Suppressor macrophage treated with lipopolysaccharide for 1 hour (primary cell): ENCODE measurements at regions not wholly inside any gene's neighbourhood (a gene's known extent, or its start where the extent isn't known, plus 50 kb on each side); places are given as distances from the start of the nearest gene placed in this dataset.

Experiments
- DNase-seq, 3 donors: peaks; one replicate each; pipeline ENCODE4 v3.0.0-alpha.2; 2020 to 2022

DNA sequence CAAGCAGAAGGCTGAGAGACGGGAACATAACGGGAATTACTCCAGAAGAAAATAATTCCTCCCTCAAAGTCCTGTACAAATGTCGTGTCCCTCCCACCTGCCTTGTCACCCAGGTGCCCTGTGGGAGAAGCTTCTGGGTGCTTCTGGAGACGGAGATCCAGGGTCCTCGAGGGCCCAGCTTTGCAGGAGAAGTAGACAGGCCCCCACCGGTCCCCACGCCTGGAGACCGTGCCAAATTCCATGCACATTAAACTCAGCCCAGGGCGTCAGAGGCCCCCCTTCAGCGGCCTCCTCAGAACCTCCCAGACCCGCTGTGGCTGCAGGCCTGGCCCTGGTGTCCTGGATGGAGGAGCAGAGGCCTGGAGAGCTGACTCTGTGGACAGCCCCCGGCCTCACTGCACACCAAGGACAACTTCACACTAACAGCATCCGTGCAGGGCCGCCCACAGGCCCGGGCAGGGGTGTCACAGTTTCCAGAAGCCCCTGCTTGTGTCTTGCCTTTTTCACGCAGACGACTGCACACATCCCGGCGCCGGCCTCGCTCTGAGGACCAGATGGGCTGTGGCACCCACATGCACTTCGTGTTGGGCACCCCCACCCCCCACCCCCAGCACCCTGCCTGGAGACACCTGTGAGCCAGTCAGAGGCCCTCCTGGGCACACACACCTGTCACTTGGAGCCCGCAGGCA is 734.3 kb downstream of the BRD1 start:
- no peak for DNase-seq

DNA sequence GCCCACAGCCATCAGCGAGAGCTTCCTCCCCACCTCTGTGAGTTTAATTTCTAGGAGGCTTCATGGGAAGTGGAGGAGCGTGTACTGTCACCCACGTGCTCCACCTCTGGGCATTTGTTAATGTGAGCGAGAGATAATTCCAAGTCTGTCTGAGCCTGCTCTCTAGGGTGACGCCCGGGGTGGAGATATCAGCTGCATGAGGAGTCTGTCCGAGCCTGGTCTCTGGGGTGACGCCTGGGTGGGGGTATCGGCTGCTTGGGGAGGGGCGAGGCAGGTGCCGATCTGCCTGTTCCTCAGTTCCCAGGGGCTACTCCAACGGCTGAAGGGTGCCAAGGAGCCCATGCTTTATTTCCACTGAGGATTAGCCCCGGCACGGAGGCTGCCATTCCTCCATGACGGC is 735.0 kb downstream of the BRD1 start:
- DNase-seq: no peak

DNA sequence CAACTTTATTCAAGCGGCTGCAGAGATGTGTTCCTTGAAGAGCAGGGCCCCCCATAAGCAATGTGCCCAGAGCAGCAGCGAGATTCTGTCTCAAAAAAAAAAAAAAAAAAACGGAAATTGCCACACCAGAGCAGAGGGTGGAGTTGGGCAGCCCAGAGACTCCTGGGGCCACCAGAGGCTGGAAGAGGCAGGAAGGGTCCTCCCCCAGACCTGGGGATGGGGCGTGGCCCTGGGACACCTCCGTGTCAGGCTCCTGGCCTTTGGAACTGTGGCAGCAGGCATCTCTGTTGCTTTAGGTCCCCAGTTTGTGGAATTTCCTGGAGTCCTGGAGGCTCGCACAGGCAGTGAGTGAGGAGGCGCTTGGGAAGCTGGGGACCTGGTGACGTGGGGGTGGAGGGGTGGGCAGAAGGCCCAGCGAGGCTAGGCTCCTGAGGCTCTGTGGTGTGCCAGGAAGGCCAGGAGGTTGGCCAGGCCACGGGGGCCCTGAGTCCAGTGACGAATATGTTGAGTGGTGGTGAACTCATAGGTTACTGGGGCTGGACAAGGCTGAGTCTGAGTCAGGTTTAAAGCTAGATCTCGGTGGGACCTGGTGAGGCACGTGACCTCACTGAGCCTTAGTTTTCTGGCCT is 735.6 kb downstream of the BRD1 start:
- DNase-seq: peak in 1 of 3 donors; percentile 1

DNA sequence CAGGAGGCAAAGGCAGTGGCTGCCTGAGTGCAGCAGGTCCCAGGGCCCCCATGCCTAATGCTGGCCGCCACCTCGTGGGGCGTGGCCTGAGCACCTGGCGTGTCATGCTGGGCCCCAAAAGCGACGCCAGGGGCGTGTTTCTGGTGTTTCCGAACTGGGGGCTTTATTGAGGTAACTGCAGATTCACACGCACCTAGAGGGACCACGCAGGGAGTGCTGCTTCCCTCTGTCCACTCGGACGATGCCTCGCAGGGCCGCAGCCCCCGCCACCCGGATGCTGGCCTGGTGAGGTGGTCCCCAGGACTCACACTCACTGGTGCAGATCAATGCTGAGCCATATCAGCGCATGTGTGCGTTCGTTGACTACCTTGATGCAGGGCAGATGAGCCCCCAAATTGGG is 736.2 kb downstream of the BRD1 start:
- no peak for DNase-seq

DNA sequence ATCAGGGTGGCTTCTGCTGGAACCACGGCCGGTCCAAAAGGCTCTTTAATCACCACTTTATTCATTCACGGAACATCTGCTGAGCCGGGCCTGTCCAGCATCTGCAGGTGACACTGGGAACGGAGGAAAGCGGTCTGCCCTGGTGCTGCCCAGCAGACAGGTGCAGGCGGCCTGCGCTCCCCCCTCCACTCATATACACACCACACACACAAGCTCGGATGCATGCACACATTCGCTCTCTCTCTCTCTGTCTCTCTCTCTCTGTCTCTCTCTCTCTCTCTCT is 736.9 kb downstream of the BRD1 start:
- DNase-seq: no peak

DNA sequence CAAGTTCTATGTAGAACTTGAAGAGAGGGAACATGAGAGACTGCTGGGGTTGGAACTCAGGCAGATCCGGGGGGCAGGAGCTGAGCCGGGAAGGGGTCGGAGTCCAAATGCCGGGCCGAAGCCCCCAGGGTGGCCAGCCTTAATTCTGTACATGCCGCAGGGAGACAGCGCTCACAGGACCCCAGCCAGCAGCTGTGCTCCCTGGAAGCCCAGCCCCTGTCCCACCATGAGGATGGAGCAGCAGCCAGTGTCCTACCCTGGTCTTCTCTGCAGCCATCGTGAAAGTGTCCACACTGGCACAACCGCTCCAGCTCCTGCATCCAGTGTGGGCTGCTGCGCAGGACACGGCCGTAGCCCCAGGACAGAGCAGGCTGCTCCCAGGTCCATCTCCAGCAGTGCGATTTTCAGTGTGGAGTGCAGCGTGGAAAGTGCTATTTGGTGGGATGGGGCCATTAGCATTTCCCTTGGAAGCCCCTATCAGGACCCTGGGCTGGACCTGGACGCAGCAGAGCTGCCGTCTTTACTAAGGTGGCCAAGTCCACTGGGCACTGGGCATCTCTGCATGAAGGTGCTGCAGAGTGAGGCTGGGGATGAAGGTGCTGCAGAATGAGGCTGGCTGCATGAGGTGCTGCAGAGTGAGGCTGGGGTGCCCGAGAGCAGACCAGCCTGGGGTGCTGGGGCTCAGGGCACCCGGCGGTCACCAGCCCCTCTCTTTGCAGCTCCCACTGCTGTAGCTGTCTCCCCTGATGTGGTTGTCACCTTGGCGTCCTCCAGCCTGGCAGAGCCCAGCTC is 737.4 kb downstream of the BRD1 start:
- no peak for DNase-seq

DNA sequence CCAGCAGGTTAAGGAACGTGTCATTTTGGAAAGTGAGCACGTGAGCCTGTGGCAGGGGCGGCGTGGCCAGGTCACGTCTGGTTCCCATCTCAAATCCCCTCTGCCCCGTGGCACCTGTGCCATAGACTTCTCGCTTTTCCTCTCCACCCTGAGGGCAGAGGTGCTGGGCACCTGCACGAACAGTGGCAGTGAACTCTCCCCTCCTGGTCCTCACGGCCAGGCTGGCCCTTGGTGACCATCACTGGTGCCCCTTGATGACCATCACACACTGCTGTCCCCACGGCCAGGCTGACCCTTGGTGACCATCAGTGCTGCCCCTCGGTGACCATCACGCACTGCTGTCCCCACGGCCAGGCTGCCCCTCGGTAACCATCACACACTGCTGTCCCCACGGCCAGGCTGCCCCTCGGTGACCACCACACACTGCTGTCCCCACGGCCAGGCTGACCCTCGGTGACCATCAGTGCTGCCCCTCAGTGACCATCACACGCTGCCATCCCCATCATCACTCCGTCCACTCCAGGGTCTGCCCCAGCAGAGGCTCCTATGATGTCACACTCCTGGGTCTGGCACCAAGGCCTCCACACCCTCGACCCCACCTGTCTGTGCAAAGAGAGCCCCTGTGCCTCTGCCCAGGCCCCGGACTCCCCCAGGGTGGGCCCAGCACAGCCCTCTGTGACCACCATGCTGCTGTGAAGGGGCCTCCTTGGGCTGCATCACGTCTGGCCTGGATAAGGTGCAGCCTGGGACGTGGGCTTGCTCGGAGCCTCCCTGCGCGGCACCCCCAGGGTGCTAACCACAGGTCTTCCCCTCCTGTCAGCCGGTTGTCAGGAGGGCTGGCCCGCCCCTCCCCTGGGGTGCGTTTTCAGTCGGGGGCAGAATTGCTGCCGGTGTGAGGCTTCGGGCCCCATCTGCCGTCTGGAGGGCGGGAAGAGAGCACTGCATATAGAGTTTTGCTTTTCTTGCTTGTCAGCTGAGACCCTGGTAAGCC is 738.6 kb downstream of the BRD1 start:
- no peak for DNase-seq

DNA sequence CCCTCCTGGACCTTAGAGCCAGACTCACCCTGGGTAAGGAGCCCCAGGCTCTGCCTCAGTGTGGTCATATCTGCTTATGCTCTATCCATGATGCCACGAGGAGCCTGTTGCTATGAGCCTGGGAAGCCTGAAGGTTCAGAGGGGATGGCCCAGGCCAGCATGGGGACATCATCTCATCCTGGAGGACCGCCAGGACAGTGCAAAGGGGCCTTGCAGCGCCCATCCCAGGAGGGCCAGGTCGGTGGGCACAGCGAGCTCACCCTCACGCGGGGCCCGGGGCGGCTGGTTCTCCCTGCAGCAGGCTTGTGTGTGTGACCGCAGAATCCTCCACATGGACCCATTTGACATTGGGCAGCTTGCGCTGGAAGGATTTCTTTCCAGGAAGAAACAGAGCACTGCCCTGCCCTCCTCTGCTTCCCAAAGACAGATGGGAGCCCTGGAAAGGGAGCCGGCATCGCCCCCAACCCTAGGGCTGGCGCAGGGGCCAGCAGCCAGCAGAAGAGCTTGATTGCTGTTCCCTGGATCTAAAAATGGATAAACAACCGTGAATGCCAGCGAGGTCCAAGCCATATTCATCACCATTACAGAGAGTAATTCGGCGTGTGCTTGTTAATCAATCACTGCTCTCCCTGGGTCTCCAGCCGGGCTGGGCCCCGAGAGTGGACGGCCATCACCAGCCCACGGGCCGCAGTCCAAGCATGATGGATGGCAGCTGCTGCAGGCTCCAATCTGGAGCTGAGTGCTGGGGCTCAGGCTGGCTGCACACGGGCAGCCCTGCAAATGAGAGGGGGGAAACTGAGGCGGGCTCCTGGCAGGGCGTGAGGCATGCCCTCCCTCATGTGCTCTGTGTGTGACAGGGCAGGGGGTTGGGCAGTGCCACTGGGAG is 739.7 kb downstream of the BRD1 start:
- DNase-seq: no peak

DNA sequence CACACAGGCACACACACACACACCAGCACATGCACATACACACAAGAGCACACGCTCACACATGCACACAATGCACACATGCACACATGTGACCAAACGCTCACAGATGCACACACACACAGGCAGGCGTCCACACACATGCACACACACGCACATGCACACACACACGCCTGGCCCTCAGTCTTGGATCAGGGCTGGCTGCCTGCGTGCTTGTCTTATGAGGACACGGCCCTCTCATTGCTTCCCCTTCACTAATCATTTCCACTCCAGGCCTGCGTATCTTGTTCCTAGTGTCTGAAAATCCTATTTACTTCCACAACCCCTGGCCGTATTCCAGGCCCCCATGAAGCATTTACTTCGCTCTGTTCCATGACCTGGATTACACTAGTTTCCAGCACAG is 740.5 kb downstream of the BRD1 start:
- DNase-seq: no peak

DNA sequence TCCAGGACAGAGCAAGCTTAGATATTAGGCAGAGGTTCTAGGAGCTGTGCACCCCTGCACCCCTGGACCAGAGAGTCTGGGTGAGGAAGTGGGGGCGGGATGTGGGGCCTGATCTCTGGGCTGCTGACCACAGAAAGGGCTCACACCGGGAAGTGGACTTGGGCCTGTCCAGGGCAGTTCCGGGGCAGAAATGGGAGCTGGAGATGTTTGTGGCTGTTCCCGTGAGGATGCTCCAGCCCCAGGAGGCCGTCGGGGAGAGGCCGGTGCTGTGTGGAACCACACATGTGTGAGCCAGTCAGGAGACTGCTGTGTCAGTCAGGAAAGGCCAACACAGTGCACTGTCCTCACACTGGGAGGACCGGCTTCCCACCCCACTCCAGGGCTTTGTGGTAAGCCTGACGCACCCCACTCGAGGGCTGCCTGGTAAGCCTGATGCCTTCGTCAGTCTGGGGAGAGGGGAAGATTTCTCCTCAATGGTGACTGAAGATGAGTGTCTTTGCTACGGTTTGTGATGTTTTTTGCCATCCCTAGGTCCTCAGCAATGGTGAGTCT is 741.0 kb downstream of the BRD1 start:
- no peak for DNase-seq

DNA sequence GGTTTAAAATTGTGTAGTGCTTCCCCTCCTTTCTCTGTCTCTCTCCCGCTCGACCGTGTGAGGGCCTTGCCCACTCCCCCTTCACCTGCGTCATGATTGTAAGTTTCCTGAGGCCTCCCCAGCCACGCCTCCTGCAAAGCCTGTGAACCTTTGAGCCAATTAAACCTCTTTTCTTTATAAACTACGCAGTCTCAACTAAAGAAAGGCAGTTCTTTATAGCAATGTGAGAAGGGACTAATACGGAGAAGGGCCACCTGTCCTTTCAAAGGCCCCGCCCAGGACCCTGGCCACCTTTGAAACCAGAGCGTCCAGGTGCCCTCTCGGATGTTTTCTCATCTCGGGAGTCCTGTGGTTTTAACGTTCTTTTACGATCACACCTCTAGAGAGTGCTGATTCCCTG is 741.5 kb downstream of the BRD1 start:
- DNase-seq: no peak

DNA sequence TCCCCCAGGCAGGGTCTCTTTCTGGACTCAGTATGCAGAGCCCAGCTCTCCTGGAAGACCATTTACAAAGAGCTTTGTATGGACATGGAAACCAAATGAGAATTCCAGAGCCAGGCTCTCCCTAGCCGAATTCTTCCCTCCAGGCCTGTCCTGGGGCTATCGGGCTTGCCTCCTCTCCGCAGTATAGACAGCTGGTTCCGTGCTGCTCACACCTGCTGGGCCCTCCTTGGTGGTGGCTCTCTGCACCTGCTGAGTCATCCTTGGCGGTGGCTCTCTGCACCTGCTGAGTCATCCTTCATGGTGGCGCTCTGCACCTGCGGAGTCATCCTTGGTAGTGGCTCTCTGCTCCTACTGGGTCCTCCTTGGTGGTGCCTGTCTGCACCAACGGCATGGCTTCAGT is 743.5 kb downstream of the BRD1 start:
- no peak for DNase-seq

DNA sequence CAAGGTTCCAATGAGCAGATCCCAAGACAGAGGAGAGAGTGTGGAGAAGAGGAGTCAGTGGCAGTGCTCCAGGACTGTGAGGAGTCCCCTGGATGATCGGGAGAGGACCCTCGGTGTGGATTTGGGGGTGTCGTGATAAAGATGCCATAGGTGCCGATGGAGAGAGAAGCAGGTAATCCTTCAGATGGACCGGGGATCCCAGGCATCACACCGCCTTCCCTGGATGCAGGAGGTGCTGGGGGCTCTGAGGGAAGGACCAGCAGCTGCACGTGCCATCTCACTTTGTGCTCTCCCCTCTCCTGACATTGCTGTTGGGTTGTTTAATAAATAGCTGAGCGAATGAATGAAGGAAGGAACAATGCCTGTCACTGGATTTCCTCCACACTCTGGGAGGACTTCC is 744.1 kb downstream of the BRD1 start:
- no peak for DNase-seq

DNA sequence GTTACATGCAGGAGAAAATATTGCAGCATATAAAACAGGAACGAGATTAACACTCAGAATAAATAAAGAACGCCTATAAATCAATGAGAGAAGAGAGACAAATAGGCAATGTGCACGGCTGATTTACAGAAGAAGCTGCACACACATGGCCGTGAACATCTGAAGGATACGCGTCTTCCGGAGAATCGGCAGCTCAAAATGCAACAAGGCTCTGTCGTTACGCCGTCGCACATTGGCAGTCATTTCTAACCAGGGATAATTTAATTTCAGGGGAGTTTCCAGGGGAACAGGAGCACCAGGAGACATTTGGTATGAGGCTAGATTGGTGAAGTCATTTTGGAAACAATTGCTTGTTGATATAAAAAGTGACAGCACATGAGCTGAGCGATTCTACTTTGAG is 745.2 kb downstream of the BRD1 start:
- no peak for DNase-seq

DNA sequence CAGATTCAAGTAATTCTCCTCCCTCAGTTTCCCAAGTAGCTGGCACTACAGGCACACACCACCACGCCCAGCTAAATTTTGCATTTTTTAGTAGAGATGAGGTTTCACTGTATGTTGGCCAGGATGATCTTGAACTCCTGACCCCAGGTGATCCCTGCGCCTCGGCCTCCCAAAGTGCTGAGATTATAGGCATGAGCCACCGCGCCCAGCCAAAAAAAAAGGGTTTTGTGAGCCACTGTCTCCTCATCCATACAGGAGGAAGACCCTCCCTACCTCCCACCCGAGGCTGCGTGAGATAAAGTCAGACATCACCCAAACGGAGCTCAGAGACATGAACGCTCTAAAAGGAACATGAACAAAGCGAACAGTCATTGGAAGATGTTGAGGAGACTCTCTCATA is 745.7 kb downstream of the BRD1 start:
- no peak for DNase-seq

DNA sequence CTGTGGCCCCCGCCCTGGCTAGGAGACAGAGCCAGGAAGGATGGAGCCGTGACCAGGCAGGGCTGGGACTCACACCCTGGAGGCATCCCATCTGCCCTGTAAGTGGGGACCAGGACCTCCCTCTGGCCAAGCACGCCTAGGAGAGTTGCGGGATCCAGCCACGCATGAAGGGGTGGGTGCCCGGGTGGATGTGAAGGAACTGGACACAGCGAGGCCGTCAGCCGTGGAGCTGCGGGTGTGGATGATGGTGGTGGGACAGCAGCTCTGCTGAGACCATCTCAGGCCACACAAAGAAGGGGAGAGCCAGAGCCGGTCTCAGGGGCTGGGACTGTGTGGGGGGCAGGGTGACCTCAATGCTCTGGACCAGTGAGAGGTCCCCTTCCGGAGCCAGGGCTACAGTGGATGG is 746.4 kb downstream of the BRD1 start:
- no peak for DNase-seq

DNA sequence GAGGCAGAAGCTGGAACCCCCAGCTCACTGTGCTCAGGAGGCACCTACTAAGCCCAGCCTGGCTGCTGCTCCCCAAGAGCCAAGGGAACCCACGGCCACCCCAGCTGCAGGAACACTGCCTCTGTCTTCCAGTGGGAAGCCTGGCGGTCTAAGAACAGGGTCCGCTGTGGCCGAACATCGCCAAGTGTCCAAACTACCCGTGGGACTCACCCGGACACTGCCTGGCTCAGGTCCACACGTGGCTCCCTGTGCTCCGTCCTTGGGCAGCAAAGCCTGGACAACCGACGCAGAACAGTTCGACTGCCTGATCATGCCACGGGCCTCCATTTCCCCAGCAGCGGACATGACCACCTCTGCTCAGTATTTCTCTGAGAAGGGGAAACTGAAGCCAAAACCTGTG is 747.0 kb downstream of the BRD1 start:
- DNase-seq: no peak

DNA sequence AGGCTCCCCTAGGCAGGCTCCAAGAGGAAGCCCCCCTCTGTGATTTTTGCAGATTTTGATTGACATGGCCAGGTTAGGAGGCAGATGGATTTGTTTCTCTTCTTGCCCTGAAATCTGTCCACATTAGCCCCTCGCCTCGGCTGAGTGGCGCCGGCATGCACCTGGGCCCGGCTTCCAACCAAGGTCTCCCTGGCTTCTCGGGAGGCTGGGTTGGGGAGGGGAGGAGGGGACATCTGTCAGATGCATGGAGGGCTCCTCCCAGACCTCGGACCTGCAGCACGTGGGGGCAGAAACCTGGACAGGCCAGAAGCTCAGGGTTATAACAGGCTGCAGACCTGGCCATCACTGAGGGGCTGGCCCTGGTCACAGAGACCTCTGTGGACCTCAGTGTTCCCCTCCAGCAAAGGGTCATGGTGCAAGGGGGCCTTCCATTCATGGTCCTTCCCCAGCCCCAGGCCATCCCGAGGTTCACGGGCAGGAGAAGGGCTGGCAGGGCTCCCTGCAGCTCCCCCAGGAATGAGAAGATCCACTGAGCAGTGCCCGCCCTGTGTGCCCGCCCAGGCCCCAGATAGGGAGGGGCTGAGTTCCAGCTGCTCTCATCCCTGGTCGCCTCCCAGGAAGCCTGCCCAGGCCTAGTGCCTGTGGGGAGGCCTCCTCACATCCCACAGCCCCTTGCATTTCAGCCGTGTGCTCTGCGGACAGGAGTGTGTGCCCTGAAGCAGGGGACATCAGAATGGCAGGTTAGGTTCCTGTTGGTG is 747.8 kb downstream of the BRD1 start:
- no peak for DNase-seq

DNA sequence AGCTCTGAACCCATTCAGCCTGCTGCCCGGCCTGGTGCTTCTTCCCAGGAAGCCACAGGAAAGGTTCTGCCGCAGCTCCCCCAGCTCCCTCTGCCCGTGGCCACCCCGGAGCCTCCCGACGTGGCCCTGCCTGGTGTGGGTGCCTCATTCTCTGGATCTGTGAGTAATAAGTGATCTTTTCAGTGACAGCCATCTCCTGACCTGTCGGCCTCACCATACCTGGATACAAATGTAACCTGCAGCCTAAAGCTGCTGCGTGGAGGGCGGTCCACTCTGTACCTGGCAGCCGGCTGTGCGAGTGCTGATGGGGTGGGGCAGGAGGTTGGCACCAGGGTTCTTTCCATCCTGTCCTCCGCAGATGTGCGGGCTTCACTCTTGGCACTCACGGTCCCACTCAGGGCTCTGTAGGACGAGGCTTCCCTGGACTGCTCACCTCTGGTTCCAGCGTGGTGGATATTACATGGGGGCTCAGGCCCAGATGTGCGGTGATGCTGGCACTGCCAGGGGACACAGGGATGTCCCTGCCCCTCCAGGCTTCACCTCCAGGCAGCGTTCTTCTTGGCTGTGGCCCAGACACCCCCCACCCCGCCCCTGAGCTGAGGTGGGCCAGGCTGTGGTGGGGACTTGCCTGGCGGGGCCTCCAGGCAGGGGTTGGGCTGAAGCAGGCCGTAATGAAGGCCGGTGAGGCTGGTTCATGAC is 748.5 kb downstream of the BRD1 start:
- no peak for DNase-seq

DNA sequence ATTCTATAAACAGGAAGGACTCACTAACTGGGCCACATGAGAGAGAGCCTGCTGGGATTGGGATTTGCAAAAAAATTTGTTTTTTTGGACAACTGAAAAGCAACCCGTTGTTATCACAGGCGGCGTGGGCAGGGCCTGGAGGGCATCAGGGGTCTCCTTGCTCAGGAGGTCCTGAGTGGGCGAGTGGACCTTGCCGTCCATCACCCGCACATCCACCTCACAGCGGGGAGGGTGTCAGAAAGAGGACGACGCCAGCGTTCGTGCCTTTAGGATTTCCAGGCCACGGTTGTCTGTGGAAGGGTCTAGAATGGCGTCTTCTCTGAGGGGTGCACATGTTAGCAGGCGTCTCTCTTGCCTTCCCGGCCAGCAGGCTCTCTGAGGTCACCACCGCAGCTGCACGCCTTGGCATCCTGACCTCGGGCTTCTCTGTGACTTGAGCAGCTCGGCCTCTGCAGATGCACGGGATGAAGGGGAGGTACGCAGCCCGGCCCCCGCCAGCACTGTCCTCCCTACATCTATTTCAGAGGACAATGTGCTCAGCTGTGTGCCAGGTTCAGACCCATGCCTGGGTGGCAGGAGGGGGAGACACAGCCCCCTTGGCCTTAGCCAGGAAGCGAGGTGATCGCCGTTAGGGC is 749.5 kb downstream of the BRD1 start:
- no peak for DNase-seq
